Stomach (tissue), 8 donors: ENCODE measurements at regions not wholly inside any gene's neighbourhood (a gene's known extent, or its start where the extent isn't known, plus 50 kb on each side); places are given as distances from the start of the nearest gene placed in this dataset.

Source experiments
- DNase-seq, 2 donors: peaks; one replicate each; pipeline versions ENCODE4 v3.0.0 to v3.0.0-alpha.2; 2013 to 2019
- H3K27ac ChIP-seq, 5 donors: fragments of 200-600 bp in 4 of 5; sonication (generic) in 4 of 5; one replicate each; pipeline ENCODE4 v1.5.1; 2013 to 2019; ENCODE audit warnings: mild to moderate bottlenecking in 1 of 5, moderate library complexity in 1 of 5
- H3K27me3 ChIP-seq, 3 donors: fragments of 200-600 bp; sonication (generic); one replicate each; pipeline ENCODE4 v1.5.1; 2017 to 2019; ENCODE audit warnings: mixed run types in 1 of 3
- H3K36me3 ChIP-seq, 4 donors: fragments of 200-600 bp; sonication (generic); 1 replicate in 3 of 4; 2 replicates in 1 of 4; pipeline ENCODE4 v1.5.1; 2016 to 2019
- H3K4me1 ChIP-seq, 4 donors: fragments of 200-600 bp; sonication (generic); one replicate each; pipeline ENCODE4 v1.5.1; 2016 to 2019
- H3K4me3 ChIP-seq, 4 donors: fragments of 200-600 bp; sonication (generic) in 3 of 4; one replicate each; pipeline ENCODE4 v1.5.1; 2016 to 2019; ENCODE audit warnings: mild to moderate bottlenecking in 1 of 4
- H3K9me3 ChIP-seq, 4 donors: fragments of 200-600 bp; sonication (generic); one replicate each; pipeline ENCODE4 v1.5.1; 2016 to 2019
- EP300 ChIP-seq: sonication (generic); formaldehyde crosslinking; IDR thresholded peaks from one replicate; pipeline ENCODE4 v1.6.1; 2017; ENCODE audit warnings: antibody characterized with exemption
- POLR2A ChIP-seq, 4 donors: fragments of 450-650 bp; IDR thresholded peaks; one replicate each; pipeline ENCODE4 v1.6.1; 2016; ENCODE audit warnings: antibody characterized with exemption in 4 of 4, control low read depth in 2 of 4, mild to moderate bottlenecking in 1 of 4, moderate library complexity in 1 of 4
- POLR2AphosphoS5 ChIP-seq, 3 donors: sonication (generic); formaldehyde crosslinking; IDR thresholded peaks; one replicate each; pipeline ENCODE4 v1.6.1; 2016; ENCODE audit warnings: antibody characterized with exemption in 3 of 3
- WGBS, 5 donors: extraction: QIAGEN DNeasy Blood & Tissue Kit in 3 of 5; methylation state at CpG; one replicate each; pipeline versions ENCODE4 v1.1.5 to v1.1.7; 2013 to 2018; 5-methylcytosine and 5-hydroxymethylcytosine counted together
- intact Hi-C: fragments of 100-400 bp; cut with DNase I; formaldehyde crosslinking; loops from one replicate; pipeline ENCODE4 v1.15.1; 2023; ENCODE audit warnings: low total_unique reads
- TF ChIP-seq, protein P1 (sequence below), 7 experiments: fragments of 450-650 bp in 4 of 7; fragments of 200-600 bp in 3 of 7; sonication (generic) in 3 of 7; IDR thresholded peaks; one replicate each; pipeline ENCODE4 v1.5.1; 2016 to 2019; ENCODE audit warnings: antibody characterized with exemption in 7 of 7, control low read depth in 2 of 7, mild to moderate bottlenecking in 1 of 7
- donor health status: healthy with polysubstance abuse.
- donor health status: Bipolar disorder and iron deficiency.
- donor health status: healthy.

GRCh38 chr4:74878323-74878722 lies 54.6 kb upstream of the PARM1 start:
- TF ChIP-seq POLR2AphosphoS5 (IDR thresholded peaks at IDR 0.05) = no peak
- TF ChIP-seq, protein P1, sequence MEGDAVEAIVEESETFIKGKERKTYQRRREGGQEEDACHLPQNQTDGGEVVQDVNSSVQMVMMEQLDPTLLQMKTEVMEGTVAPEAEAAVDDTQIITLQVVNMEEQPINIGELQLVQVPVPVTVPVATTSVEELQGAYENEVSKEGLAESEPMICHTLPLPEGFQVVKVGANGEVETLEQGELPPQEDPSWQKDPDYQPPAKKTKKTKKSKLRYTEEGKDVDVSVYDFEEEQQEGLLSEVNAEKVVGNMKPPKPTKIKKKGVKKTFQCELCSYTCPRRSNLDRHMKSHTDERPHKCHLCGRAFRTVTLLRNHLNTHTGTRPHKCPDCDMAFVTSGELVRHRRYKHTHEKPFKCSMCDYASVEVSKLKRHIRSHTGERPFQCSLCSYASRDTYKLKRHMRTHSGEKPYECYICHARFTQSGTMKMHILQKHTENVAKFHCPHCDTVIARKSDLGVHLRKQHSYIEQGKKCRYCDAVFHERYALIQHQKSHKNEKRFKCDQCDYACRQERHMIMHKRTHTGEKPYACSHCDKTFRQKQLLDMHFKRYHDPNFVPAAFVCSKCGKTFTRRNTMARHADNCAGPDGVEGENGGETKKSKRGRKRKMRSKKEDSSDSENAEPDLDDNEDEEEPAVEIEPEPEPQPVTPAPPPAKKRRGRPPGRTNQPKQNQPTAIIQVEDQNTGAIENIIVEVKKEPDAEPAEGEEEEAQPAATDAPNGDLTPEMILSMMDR (IDR thresholded peaks at IDR 0.05) = no peak
- no peak for TF ChIP-seq POLR2A (IDR thresholded peaks at IDR 0.05)
- no peak for TF ChIP-seq EP300
- 81 to 87% (median 84%) methylated on average over 3 of the region's 3 CpGs for WGBS, 5 donors
- Histone ChIP-seq H3K4me1 (peaks cover 0 to 22% (median 12%) of the 10 kb centered on the region in 4 donors), H3K9me3 (no peaks in the 10 kb centered on the region), H3K4me3 (no peak overlapping the region), H3K27me3 (no peaks in the 10 kb centered on the region), H3K27ac (no peak overlapping the region), H3K36me3 (no peaks in the 10 kb centered on the region)
- no peak for DNase-seq
- intact Hi-C loops = no loop called here

DNA sequence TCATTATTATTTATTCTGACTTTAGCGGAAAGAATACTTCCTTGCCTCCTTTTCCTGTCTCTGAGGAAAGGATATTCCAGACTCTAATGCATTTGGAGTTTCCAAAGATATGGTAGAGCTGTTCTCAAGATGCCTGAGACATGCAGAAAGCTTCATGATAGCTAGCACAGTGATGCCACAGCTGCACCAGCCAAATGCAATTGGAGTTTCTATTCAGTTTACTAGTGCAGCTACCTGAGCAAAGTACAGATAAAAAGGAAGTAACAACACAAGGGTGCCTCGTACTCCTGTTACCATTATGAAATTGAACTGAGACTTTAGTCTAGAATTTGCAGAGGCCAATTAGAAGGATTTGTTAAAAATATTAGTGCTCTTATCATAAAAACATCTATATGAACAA lies 57.5 kb upstream of the PARM1 start:
- no peak for DNase-seq
- Histone ChIP-seq H3K27me3 (no peaks in the 10 kb centered on the region), H3K4me1 (peaks cover 0 to 28% (median 15%) of the 10 kb centered on the region in 4 donors), H3K36me3 (no peaks in the 10 kb centered on the region), H3K27ac (no peak overlapping the region), H3K4me3 (no peak overlapping the region), H3K9me3 (no peaks in the 10 kb centered on the region)
- intact Hi-C loops = no loop called here
- WGBS, 5 donors = 63 to 82% (median 77%) methylated on average over 2 of the region's 2 CpGs
- TF ChIP-seq POLR2AphosphoS5 (IDR thresholded peaks at IDR 0.05) = no peak

DNA sequence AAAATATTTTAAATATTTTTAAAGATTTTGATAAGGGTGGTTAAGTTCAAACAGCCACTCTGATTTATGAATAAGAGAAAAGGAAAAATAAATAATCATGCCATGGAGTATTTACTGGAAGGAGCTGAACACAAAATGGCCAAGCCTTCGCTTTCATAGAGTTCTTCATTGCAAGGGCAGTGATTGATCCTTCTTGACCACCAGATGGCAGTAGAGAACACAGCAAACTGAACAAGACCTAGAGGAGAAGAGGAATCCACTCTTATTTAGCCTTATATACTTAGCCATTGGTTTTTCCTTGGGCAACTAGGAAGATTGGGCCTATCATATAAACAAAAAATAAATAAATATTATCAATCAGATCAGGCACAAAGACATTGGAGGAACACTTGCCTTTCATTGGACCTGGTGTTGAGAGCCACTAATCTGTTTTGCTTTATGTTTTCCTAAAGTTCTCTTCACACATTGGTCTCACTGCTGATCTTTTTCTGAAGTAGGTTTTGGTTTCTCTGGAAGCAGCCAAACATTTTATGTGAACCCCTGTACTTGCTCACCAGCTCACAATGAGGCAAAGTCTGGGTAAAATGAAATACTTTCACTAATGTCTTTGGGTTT lies 58.1 kb upstream of the PARM1 start:
- intact Hi-C loops = no loop called here
- H3K9me3 ChIP-seq = no peaks in the 10 kb centered on the region
- H3K36me3 ChIP-seq = no peaks in the 10 kb centered on the region
- TF ChIP-seq POLR2AphosphoS5 (IDR thresholded peaks at IDR 0.05) (peak in 1 of 3 donors; percentile 49), POLR2A (IDR thresholded peaks at IDR 0.05) (no peak), EP300 (no peak)
- TF ChIP-seq, protein P1 (IDR thresholded peaks at IDR 0.05) = peak in 5 of 7 experiments; percentile 70 to 87 (median 84)
- peak; percentile 27 to 91 for DNase-seq
- H3K4me1 ChIP-seq = peaks cover 0 to 28% (median 15%) of the 10 kb centered on the region in 4 donors
- peak overlapping the region in 2 of 5 donors; percentile 67 to 81 for H3K27ac ChIP-seq
- H3K4me3 ChIP-seq = no peak overlapping the region
- WGBS, 5 donors = 10 to 24% (median 13%) methylated on average over 1 of the region's 1 CpG
- H3K27me3 ChIP-seq = no peaks in the 10 kb centered on the region

DNA sequence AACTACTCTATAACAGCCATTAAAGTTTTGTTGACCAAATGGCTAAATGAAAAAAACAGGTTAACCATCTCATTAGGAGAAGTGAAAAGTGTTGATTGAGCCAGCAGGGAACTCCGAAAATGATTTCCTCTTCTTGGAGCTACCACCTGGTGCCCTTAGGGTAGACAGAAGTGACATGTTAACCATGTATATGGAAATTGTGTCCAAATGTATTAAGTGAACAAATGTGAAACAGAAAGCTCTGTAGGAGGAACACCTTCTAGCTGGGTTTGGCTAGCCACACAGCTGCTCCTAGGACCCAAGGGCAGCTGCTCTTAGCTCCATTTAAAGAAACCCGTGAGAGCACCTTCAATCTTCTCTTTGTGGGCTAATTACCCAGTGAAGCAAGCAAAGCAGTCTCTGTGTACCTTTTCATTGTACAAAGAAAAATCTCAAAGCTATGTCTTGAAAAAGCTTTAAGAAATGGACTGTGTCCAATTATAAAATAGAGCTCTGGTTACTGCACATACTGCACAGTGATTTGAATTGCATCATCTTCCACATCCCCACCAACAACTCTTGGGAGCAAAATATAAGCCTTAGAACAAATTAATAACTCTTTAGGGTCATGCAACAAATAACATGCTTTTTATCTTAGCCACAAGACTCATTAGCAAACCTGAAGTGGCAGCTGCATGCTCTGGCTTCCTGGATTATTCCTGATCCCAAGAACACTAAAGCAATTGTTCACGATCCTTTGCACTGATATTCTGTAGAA lies 59.2 kb upstream of the PARM1 start:
- H3K36me3 ChIP-seq = no peaks in the 10 kb centered on the region
- intact Hi-C loops = no loop called here
- 21 to 49% (median 27%) methylated on average over 3 of the region's 3 CpGs for WGBS, 5 donors
- peak; percentile 27 to 32 for DNase-seq
- TF ChIP-seq, protein P1 (IDR thresholded peaks at IDR 0.05) = no peak
- no peak for TF ChIP-seq EP300
- no peak for TF ChIP-seq POLR2AphosphoS5 (IDR thresholded peaks at IDR 0.05)
- TF ChIP-seq POLR2A (IDR thresholded peaks at IDR 0.05) = no peak
- no peaks in the 10 kb centered on the region for H3K9me3 ChIP-seq
- no peaks in the 10 kb centered on the region for H3K27me3 ChIP-seq
- H3K4me3 ChIP-seq = peak overlapping the region in 1 of 4 donors; percentile 17
- H3K27ac ChIP-seq = peak overlapping the region; percentile 54 to 81 (median 65)
- peaks cover 0 to 28% (median 15%) of the 10 kb centered on the region in 4 donors for H3K4me1 ChIP-seq
